Heart right ventricle (tissue), 16 donors: ENCODE measurements at regions not wholly inside any gene's neighbourhood (a gene's known extent, or its start where the extent isn't known, plus 50 kb on each side); places are given as distances from the start of the nearest gene placed in this dataset.
"Not testable (repeated sequence)": the region's sequence is repeated elsewhere in the genome, so short reads cannot be mapped to it uniquely, and the experiment has no call there.

ENCODE experiments used
- ATAC-seq, 8 donors: fragments of 200-7000 bp; cut with Tn5 transposase; one replicate each; pipeline ENCODE4 v1.9.1; 2020; ENCODE audit warnings: mild to moderate bottlenecking in 8 of 8, moderate library complexity in 8 of 8, moderate number of reproducible peaks in 1 of 8
- DNase-seq, 2 donors: peaks; one replicate each; pipeline ENCODE4 v3.0.0-alpha.2; 2020
- H3K27ac ChIP-seq, 10 donors: fragments of 200-600 bp; sonication (generic) in 2 of 10; one replicate each; pipeline versions ENCODE4 v1.5.0 to v1.8.0; 2020 to 2022; ENCODE audit warnings: mild to moderate bottlenecking in 3 of 10
- H3K27me3 ChIP-seq, 7 donors: fragments of 200-600 bp; one replicate each; pipeline ENCODE4 v1.8.0; 2021 to 2022; ENCODE audit warnings: mild to moderate bottlenecking in 2 of 7
- H3K36me3 ChIP-seq, 9 donors: fragments of 200-600 bp; sonication (generic) in 1 of 9; one replicate each; pipeline versions ENCODE4 v1.5.0 to v1.8.0; 2020 to 2022; ENCODE audit warnings: mild to moderate bottlenecking in 2 of 9
- H3K4me1 ChIP-seq, 9 donors: fragments of 200-600 bp; sonication (generic) in 1 of 9; one replicate each; pipeline versions ENCODE4 v1.5.0 to v1.8.0; 2020 to 2022; ENCODE audit warnings: mild to moderate bottlenecking in 4 of 9
- H3K4me3 ChIP-seq, 10 donors: fragments of 200-600 bp; sonication (generic) in 2 of 10; one replicate each; pipeline versions ENCODE4 v1.5.0 to v1.8.0; 2020 to 2022; ENCODE audit warnings: mild to moderate bottlenecking in 7 of 10, moderate library complexity in 2 of 10
- H3K9me3 ChIP-seq, 11 donors: fragments of 200-600 bp in 10 of 11; sonication (generic) in 2 of 11; one replicate each; pipeline versions ENCODE4 v1.5.0 to v1.8.0; 2013 to 2022; ENCODE audit warnings: mild to moderate bottlenecking in 2 of 11, control low read depth in 1 of 11, moderate library complexity in 1 of 11
- CTCF ChIP-seq, 9 donors: fragments of 200-600 bp; sonication (generic) in 2 of 9; IDR thresholded peaks; one replicate each; pipeline versions ENCODE4 v1.5.0 to v1.8.0; 2021 to 2022; ENCODE audit warnings: antibody characterized with exemption in 9 of 9, mild to moderate bottlenecking in 5 of 9, moderate library complexity in 1 of 9
- WGBS, 2 donors: extraction: QIAGEN DNeasy Blood & Tissue Kit; methylation state at CpG; one replicate each; pipeline ENCODE4 v1.1.7; 2013; ENCODE audit warnings: inconsistent platforms in 1 of 2; 5-methylcytosine and 5-hydroxymethylcytosine counted together
- intact Hi-C, 10 donors: fragments of 100-400 bp; cut with DNase I; formaldehyde crosslinking; loops; one replicate each; pipeline versions ENCODE4 v1.11.1 to v1.14.2; 2022
- donor health status: Arrhythmogenic right ventricular cardiomyopathy.
- donor health status: ischemic (EF 13 %, LVEDD 7.1; RV severe dilation, severe dysfunction).
- donor health status: healthy with polysubstance abuse.
- donor health status: DM: no; HTN: yes; CAD: no.
- donor health status: DM: no; HTN: no; CAD: no.
- donor health status: ischemic (EF 25% LVEDD 6.9; RV normal size, moderate dysfunction).
- donor health status: ischemic (EF 25% LVEDD 5.7; RV mildly dilated, moderate dysfunction).
- donor health status: healthy.
- donor health status: DM: yes; HTN: yes; CAD: no.
- donor health status: Ischemic cardiomyopathy.
- donor health status: ischemic (EF 35%, LVEDD 5.7; RV mildly dilated, moderate dysfunction).
- donor health status: nonischemic (EF 11% LVEDD 7.7; RV severe dilation, severe dysfunction).
- donor health status: DM: yes; HTN: yes; CAD: no.
- donor health status: PGD.
- donor health status: ischemic (EF 29% LVEDD 5.4; RV normal size, mild dysfunction).
- donor health status: nonischemic (EF 23%, LVEDD 6.1; RV moderate dilation, normal function).

GRCh38 chr5:5857396-5857795 lies 434.9 kb downstream of the ICE1 start:
- Histone ChIP-seq H3K4me1 (no peaks in the 10 kb centered on the region), H3K4me3 (no peak overlapping the region), H3K27me3 (no peaks in the 10 kb centered on the region), H3K27ac (no peak overlapping the region), H3K36me3 (no peaks in the 10 kb centered on the region), H3K9me3 (no peaks in the 10 kb centered on the region)
- no peak for ATAC-seq
- TF ChIP-seq CTCF (IDR thresholded peaks at IDR 0.05) = no peak
- WGBS, 2 donors = 85 to 88% methylated on average over 4 of the region's 4 CpGs
- no peak for DNase-seq
- intact Hi-C loops = no loop called here

- Histone ChIP-seq H3K4me1 (no peaks in the 10 kb centered on the region), H3K27me3 (no peaks in the 10 kb centered on the region), H3K4me3 (no peak overlapping the region), H3K9me3 (peaks cover 0 to 6% (median 0%) of the 10 kb centered on the region in 11 donors), H3K27ac (no peak overlapping the region), H3K36me3 (no peaks in the 10 kb centered on the region)
- no peak for TF ChIP-seq CTCF (IDR thresholded peaks at IDR 0.05)
- DNase-seq = no peak
- no peak for ATAC-seq
- intact Hi-C loops = no loop called here
- WGBS, 2 donors = 89 to 92% methylated on average over 2 of the region's 2 CpGs
Observed at GRCh38 chr5:5854087-5854486, 431.6 kb downstream of the ICE1 start.

GRCh38 chr5:5838493-5838892 lies 416.0 kb downstream of the ICE1 start:
- H3K36me3 ChIP-seq = no peaks in the 10 kb centered on the region
- no peaks in the 10 kb centered on the region for H3K27me3 ChIP-seq
- intact Hi-C loops = no loop called here
- no peak for DNase-seq
- H3K4me3 ChIP-seq = no peak overlapping the region
- H3K4me1 ChIP-seq = no peaks in the 10 kb centered on the region
- no peak for ATAC-seq
- no peak overlapping the region for H3K27ac ChIP-seq
- TF ChIP-seq CTCF (IDR thresholded peaks at IDR 0.05) = no peak
- no peaks in the 10 kb centered on the region for H3K9me3 ChIP-seq
- WGBS, 2 donors = 89% methylated on average over 12 of the region's 12 CpGs

GRCh38 chr5:5831622-5832021 lies 409.1 kb downstream of the ICE1 start:
- H3K27ac ChIP-seq, intact Hi-C loops, H3K4me3 ChIP-seq, H3K9me3 ChIP-seq, ATAC-seq, DNase-seq, H3K4me1 ChIP-seq, H3K27me3 ChIP-seq, H3K36me3 ChIP-seq: not testable (repeated sequence)
- 85 to 88% methylated on average over 6 of the region's 6 CpGs for WGBS, 2 donors

- no peak for TF ChIP-seq CTCF (IDR thresholded peaks at IDR 0.05)
- Histone ChIP-seq H3K27me3 (no peaks in the 10 kb centered on the region), H3K4me1 (peaks cover 0 to 8% (median 0%) of the 10 kb centered on the region in 9 donors), H3K27ac (no peak overlapping the region), H3K36me3 (no peaks in the 10 kb centered on the region), H3K4me3 (no peak overlapping the region), H3K9me3 (no peaks in the 10 kb centered on the region)
- 79 to 84% methylated on average over 5 of the region's 5 CpGs for WGBS, 2 donors
- ATAC-seq (peak in 1 of 8 donors; percentile 29), DNase-seq (no peak)
- intact Hi-C loops = no loop called here
Observed at GRCh38 chr5:5828619-5829018, 406.1 kb downstream of the ICE1 start.
